HepG2 (cell line): ENCODE measurements at regions not wholly inside any gene's neighbourhood (a gene's known extent, or its start where the extent isn't known, plus 50 kb on each side); places are given as distances from the start of the nearest gene placed in this dataset.

Experiments used
- ATAC-seq: fragments of 200-7000 bp; cut with Tn5 transposase; 3 replicates; pipeline ENCODE4 v1.9.1; 2020; ENCODE audit warnings: mild to moderate bottlenecking, moderate library complexity
- BruUV-seq: library from RNA; stranded (reverse); fragments of 400-500 nt; replicated peaks from 2 replicates; lab custom pipeline; 2021; lab: Mats Ljungman, UMichigan
- CTCF ChIA-PET: fragments of 300-600 bp; formaldehyde crosslinking; extraction: SDS; loops from one replicate; lab custom pipeline; 2021; ENCODE audit warnings: low total read pairs, inconsistent platforms, low intra/inter-chr PET ratio; lab: Yijun Ruan, JAX
- POLR2A ChIA-PET: fragments of 350-600 bp; sonication (Branson Sonifier 250); formaldehyde crosslinking; loops from one replicate; lab custom pipeline; 2020; ENCODE audit warnings: antibody characterized with exemption, inconsistent platforms; lab: Yijun Ruan, JAX
- DNase-seq: peaks from one replicate; pipeline ENCODE4 v3.0.0-alpha.2; 2015; ENCODE audit warnings: low spot score
- FAIRE-seq: peaks from 3 replicates; lab custom pipeline; 2011; peaks lifted over from hg19 to GRCh38; lab: Jason Lieb, UNC
- H2AFZ ChIP-seq: one replicate; pipeline ENCODE4 v1.6.1; 2011; ENCODE audit warnings: low read length, inconsistent platforms
- H3K27ac ChIP-seq: fragments of 300-600 bp; 3 replicates; pipeline ENCODE4 v1.8.0; 2011; ENCODE audit warnings: mixed run types, mild to moderate bottlenecking, mixed read lengths, low read length, inconsistent platforms; ENCODE audit not compliant: insufficient read depth; ENCODE audit errors: extremely low read length
- H3K27me3 ChIP-seq, 2 experiments: fragments of 200-600 bp in 1 of 2; 2 replicates in 1 of 2; 3 replicates in 1 of 2; pipeline versions ENCODE4 v1.6.0 to v1.8.0; 2011; ENCODE audit warnings: low read length in 2 of 2, mild to moderate bottlenecking in 2 of 2, moderate library complexity in 2 of 2, inconsistent platforms in 1 of 2; ENCODE audit not compliant: insufficient read depth in 2 of 2, control insufficient read depth in 1 of 2
- H3K36me3 ChIP-seq, 2 experiments: fragments of 200-600 bp in 1 of 2; replicated peaks in 1 of 2; 2 replicates in 1 of 2; 3 replicates in 1 of 2; pipeline versions ENCODE4 v1.5.1 to v1.8.0; 2011; ENCODE audit warnings: low read length in 2 of 2, inconsistent platforms in 1 of 2; ENCODE audit not compliant: insufficient read depth in 2 of 2, control insufficient read depth in 1 of 2
- H3K4me1 ChIP-seq: 2 replicates; pipeline ENCODE4 v1.5.1; 2012; ENCODE audit warnings: low read length, inconsistent platforms; ENCODE audit not compliant: insufficient read depth
- H3K4me2 ChIP-seq: 2 replicates; pipeline ENCODE4 v1.6.0; 2011; ENCODE audit warnings: low read depth, low read length, inconsistent platforms
- H3K4me3 ChIP-seq, 3 experiments: fragments of 200-600 bp in 1 of 3; sonication (generic), shearing (Covaris generic) in 1 of 3; replicated peaks in 1 of 3; 2 replicates each; pipeline ENCODE4 v1.5.1; 2011 to 2016; ENCODE audit warnings: low read length in 3 of 3, inconsistent platforms in 2 of 3, low read depth in 2 of 3, mild to moderate bottlenecking in 2 of 3, control low read depth in 1 of 3, mixed read lengths in 1 of 3; ENCODE audit not compliant: insufficient read depth in 1 of 3
- H3K79me2 ChIP-seq: one replicate; pipeline ENCODE4 v1.6.1; 2011; ENCODE audit warnings: low read length, inconsistent platforms; ENCODE audit not compliant: insufficient read depth
- H3K9ac ChIP-seq: 2 replicates; pipeline ENCODE4 v1.6.0; 2011; ENCODE audit warnings: mild to moderate bottlenecking, low read depth, low read length, inconsistent platforms; ENCODE audit not compliant: insufficient read depth
- H3K9me3 ChIP-seq: 2 replicates; pipeline ENCODE4 v1.5.1; 2012; ENCODE audit warnings: mild to moderate bottlenecking, low read length
- H4K20me1 ChIP-seq: 2 replicates; pipeline ENCODE4 v1.6.0; 2011; ENCODE audit warnings: inconsistent platforms, mild to moderate bottlenecking, low read length, moderate library complexity; ENCODE audit not compliant: insufficient read depth
- GTF3A ChIP-seq: sonication (generic); formaldehyde crosslinking; conservative IDR thresholded peaks from 2 replicates; pipeline ENCODE4 v1.4.0; 2020; ENCODE audit warnings: mild to moderate bottlenecking, missing genetic modification reagents
- HNRNPH1 ChIP-seq: fragments of 200-400 bp; formaldehyde crosslinking; optimal IDR thresholded peaks from 2 replicates; pipeline ENCODE3; 2017; ENCODE audit warnings: mild to moderate bottlenecking, low read depth, low read length
- KLF16 ChIP-seq, 2 experiments: sonication (generic) in 1 of 2; formaldehyde crosslinking in 1 of 2; IDR thresholded peaks; 2 replicates each; pipeline versions ENCODE4 v1.6.1 to v1.8.0; 2016 to 2023; ENCODE audit warnings: missing genetic modification reagents in 2 of 2, missing compliant biosample characterization in 1 of 2
- RCOR2 ChIP-seq: IDR thresholded peaks from 2 replicates; pipeline ENCODE4 v1.6.1; 2016; ENCODE audit warnings: missing biosample characterization, missing genetic modification reagents
- ZFP1 ChIP-seq: IDR thresholded peaks from 2 replicates; pipeline ENCODE4 v1.6.1; 2016
- ZMYM2 ChIP-seq: sonication (generic); formaldehyde crosslinking; IDR thresholded peaks from 2 replicates; pipeline ENCODE4 v1.8.0; 2022; ENCODE audit warnings: mild to moderate bottlenecking, missing genetic modification reagents
- ZNF589 ChIP-seq: sonication (generic); formaldehyde crosslinking; conservative IDR thresholded peaks from 2 replicates; pipeline ENCODE4 v1.8.0; 2022; ENCODE audit warnings: mild to moderate bottlenecking, moderate library complexity, missing genetic modification reagents
- WGBS: methylation state at CpG from one replicate; pipeline ENCODE4 v1.1.6; 2017; ENCODE audit warnings: low lambda C conversion rate; 5-methylcytosine and 5-hydroxymethylcytosine counted together
- in situ Hi-C: cut with HindIII; loops from 2 replicates; pipeline ENCODE4 v1.10.0; 2017; ENCODE audit warnings: low pct_unique_long_range_greater_than_20kb; ENCODE audit not compliant: extremely low pct_ligation_motif_present
- intact Hi-C: fragments of 100-400 bp; cut with micrococcal nuclease; formaldehyde crosslinking; loops from one replicate; pipeline ENCODE4 v1.10.0; 2022; ENCODE audit not compliant: unreplicated experiment
- TF ChIP-seq, protein P1 (sequence below), 2 experiments: fragments of 450-650 bp in 1 of 2; sonication (generic) in 1 of 2; formaldehyde crosslinking in 1 of 2; IDR thresholded peaks; 2 replicates each; pipeline versions ENCODE4 v1.6.1 to v1.8.0; 2016 to 2022; ENCODE audit warnings: antibody characterized with exemption in 1 of 2, mild to moderate bottlenecking in 1 of 2, missing genetic modification reagents in 1 of 2
- TF ChIP-seq, protein P2 (sequence below), 2 experiments: sonication (generic) in 1 of 2; formaldehyde crosslinking in 1 of 2; IDR thresholded peaks; 2 replicates each; pipeline versions ENCODE4 v1.4.0 to v1.6.1; 2016 to 2020; ENCODE audit warnings: borderline replicate concordance in 1 of 2, low read depth in 1 of 2, mild to moderate bottlenecking in 1 of 2, missing genetic modification reagents in 1 of 2

DNA sequence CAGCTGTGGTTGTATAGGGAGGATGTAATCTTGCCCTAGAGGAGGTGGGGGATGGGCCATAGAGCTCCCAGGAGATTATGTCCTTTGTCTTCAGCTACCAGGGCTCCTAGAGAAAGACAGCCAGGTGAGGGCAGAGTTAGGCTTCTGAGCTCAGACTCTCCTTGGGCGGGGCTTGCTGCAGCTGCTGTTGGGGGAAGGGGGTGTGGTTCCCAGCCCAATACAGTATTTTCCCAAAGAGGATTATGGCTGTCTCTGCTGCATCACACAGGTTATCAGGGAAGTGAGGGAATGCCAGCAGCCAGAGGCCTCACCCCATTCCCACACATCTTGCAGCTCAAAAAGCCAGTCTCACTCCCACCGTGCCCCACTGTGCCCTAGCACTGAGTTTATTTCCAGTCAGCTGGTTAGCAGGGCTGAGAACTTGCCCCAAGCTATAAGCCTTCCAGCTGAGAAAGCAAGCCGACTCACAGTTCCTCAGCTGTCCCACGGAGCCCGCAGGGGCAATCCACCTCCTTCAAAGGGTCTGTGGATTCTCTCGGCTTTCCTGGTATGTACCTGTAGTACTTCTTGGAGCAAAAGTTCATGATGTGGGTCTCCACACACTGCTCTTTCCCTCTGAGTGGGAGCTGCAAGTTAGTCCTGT, 217.3 kb upstream of the CPNE8 start:
- H2AFZ ChIP-seq = no peak overlapping the region
- FAIRE-seq (no peak), ATAC-seq (no peak), DNase-seq (no peak)
- ChIA-PET CTCF (no interaction called here), POLR2A (no interaction called here)
- H3K4me3 ChIP-seq = no peak overlapping the region
- no peaks in the 10 kb centered on the region for H3K79me2 ChIP-seq
- in situ Hi-C loops (loop anchor here (25.0 kb wide), 1 partner anchor 785 kb away; no protein-coding TSS in a partner anchor), intact Hi-C loops (no loop called here)
- no TSS peak for BruUV-seq
- H3K4me2 ChIP-seq = no peak overlapping the region
- no peaks in the 10 kb centered on the region for H3K9me3 ChIP-seq
- no peaks in the 10 kb centered on the region for H3K27me3 ChIP-seq
- H3K36me3 ChIP-seq = no peaks in the 10 kb centered on the region
- no peaks in the 10 kb centered on the region for H3K4me1 ChIP-seq
- no peak overlapping the region for H3K9ac ChIP-seq
- H4K20me1 ChIP-seq = no peaks in the 10 kb centered on the region
- 0% methylated on average over 1 of the region's 6 CpGs for WGBS
- no peak overlapping the region for H3K27ac ChIP-seq
- TF ChIP-seq ZMYM2 (CRISPR knock-in tag) = no peak
- TF ChIP-seq RCOR2 (CRISPR knock-in tag) = no peak
- no peak for TF ChIP-seq HNRNPH1
- no peak for TF ChIP-seq GTF3A (CRISPR knock-in tag)
- TF ChIP-seq, protein P1, sequence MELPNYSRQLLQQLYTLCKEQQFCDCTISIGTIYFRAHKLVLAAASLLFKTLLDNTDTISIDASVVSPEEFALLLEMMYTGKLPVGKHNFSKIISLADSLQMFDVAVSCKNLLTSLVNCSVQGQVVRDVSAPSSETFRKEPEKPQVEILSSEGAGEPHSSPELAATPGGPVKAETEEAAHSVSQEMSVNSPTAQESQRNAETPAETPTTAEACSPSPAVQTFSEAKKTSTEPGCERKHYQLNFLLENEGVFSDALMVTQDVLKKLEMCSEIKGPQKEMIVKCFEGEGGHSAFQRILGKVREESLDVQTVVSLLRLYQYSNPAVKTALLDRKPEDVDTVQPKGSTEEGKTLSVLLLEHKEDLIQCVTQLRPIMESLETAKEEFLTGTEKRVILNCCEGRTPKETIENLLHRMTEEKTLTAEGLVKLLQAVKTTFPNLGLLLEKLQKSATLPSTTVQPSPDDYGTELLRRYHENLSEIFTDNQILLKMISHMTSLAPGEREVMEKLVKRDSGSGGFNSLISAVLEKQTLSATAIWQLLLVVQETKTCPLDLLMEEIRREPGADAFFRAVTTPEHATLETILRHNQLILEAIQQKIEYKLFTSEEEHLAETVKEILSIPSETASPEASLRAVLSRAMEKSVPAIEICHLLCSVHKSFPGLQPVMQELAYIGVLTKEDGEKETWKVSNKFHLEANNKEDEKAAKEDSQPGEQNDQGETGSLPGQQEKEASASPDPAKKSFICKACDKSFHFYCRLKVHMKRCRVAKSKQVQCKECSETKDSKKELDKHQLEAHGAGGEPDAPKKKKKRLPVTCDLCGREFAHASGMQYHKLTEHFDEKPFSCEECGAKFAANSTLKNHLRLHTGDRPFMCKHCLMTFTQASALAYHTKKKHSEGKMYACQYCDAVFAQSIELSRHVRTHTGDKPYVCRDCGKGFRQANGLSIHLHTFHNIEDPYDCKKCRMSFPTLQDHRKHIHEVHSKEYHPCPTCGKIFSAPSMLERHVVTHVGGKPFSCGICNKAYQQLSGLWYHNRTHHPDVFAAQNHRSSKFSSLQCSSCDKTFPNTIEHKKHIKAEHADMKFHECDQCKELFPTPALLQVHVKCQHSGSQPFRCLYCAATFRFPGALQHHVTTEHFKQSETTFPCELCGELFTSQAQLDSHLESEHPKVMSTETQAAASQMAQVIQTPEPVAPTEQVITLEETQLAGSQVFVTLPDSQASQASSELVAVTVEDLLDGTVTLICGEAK (IDR thresholded peaks at IDR 0.05) = no peak
- TF ChIP-seq, protein P1 (CRISPR knock-in tag; IDR thresholded peaks at IDR 0.05) = no peak
- TF ChIP-seq ZNF589 (CRISPR knock-in tag) = no peak
- TF ChIP-seq, protein P2, sequence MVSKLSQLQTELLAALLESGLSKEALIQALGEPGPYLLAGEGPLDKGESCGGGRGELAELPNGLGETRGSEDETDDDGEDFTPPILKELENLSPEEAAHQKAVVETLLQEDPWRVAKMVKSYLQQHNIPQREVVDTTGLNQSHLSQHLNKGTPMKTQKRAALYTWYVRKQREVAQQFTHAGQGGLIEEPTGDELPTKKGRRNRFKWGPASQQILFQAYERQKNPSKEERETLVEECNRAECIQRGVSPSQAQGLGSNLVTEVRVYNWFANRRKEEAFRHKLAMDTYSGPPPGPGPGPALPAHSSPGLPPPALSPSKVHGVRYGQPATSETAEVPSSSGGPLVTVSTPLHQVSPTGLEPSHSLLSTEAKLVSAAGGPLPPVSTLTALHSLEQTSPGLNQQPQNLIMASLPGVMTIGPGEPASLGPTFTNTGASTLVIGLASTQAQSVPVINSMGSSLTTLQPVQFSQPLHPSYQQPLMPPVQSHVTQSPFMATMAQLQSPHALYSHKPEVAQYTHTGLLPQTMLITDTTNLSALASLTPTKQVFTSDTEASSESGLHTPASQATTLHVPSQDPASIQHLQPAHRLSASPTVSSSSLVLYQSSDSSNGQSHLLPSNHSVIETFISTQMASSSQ (IDR thresholded peaks at IDR 0.05; ENCODE audit: low read depth) = no peak
- TF ChIP-seq, protein P2 (CRISPR knock-in tag; IDR thresholded peaks at IDR 0.05; ENCODE audit: borderline replicate concordance) = no peak
- TF ChIP-seq KLF16 (CRISPR knock-in tag; IDR thresholded peaks at IDR 0.05) = no peak
- TF ChIP-seq ZFP1 (CRISPR knock-in tag) = no peak
